ENCODE measurements at regions not wholly inside any gene's neighbourhood (a gene's known extent, or its start where the extent isn't known, plus 50 kb on each side); places are given as distances from the start of the nearest gene placed in this dataset.
"Not testable (repeated sequence)": the region's sequence is repeated elsewhere in the genome, so short reads cannot be mapped to it uniquely, and the experiment has no call there.

DNA sequence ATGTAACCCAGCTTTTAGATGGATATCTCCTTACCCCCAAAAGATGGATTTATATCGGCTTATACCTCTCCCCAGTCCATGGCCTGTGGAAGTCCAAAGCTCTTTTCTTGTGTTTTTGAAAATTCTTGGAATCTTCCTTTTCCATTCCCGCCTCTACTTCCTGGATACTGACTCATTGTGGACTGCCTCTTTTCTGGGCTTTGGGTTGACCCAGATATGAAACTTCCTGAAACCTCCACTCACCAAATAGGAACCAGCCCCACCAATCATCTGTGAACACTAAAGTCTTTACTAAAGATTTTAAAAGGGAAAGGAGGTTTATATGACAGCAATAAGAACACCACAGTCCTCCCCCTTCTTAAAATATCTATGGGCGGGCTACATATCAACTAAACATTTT lies 163.4 kb upstream of the SYN3 start:
- DNase-seq = no peak

DNA sequence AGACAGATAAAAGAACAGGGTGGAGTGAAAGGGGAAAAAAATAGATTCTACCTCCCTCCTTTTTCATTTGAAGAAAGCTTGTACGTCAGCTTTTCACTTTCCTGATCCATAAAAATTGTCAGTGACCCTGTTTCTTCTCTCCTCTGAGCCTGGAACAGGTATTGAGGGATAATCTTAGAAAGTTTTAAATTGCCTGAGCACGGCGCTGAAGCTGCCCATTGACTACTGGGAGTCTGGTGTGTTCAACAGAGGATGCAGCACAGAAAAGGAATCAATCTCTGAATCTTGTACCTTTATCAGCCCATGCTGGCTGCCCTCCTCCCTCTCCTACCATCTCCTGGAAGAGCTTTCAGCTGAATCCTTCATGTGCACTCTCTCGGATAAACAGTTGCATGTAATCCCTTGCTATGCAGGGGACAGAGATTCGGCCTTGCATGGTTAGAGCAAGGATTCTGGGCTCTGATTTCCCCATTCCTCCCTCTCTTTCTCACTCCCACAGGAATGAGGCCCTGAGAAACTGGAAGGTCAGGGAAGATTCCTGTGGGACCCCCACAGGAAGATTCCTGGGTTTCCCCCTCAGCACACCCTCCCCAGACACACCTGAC lies 162.4 kb upstream of the SYN3 start:
- no peak for DNase-seq

DNA sequence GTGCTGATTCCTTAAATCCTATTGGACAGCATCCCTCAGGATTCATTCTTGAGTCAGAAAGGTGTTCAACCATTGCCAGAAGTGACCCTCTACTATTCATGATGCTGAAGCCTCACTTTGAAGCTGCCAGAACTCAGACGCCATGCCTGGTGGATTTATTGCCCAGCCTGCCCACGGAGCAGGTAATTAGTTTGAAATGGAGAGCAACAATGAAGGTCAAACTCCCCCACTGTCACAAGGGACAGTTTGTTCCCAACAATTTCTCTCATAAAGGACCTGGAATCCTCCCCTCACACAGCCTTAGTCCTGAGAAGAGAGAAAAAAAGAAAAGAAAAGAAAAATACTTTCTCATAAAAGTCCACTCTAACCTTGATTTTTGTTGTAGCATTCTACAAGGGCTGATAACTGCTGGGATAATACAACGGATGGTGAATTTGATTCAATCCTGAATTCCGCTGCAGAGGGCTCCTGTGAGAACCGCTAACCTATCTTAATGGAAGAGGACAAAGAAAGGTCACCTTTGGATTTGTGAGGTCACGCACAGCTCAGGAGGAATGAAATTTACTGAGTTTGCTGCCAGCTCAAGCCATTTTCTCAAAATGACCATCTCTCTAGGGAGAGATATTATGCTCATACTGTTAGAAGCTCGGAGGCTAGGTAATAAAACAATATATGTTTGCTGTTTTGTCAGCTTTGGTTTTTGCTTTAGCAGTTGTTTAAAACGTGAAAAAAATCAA lies 161.6 kb upstream of the SYN3 start:
- DNase-seq = no peak

DNA sequence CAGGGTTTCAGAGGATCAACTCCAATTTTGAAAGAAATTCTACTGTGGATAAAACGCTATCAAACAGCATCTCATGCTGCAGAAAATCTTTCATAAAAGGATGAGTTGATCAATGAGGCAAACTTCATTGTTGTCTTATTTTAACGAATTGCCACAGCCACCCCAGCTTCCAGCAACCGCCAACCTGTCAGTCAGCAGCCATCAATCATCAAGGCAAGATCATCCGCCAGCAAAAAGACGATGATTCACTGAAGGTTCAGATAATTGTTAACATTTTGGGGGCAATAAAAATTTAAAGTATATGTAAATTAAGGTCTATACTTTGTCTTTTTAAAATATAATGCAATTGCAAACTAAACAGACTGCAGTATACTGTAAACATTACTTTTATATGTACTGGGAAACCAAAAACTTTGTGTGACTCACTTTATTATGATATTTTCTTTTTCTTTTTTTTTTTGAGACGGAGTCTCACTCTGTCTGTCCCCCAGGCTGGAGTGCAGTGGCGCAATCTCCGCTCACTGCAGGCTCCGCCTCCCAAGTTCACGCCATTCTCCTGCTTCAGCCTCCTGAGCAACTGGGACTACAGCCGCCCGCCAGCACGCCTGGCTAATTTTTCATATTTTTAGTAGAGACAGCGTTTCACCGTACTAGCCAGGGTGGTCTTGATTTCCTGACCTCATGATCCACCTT lies 155.3 kb upstream of the SYN3 start:
- no peak for DNase-seq

DNA sequence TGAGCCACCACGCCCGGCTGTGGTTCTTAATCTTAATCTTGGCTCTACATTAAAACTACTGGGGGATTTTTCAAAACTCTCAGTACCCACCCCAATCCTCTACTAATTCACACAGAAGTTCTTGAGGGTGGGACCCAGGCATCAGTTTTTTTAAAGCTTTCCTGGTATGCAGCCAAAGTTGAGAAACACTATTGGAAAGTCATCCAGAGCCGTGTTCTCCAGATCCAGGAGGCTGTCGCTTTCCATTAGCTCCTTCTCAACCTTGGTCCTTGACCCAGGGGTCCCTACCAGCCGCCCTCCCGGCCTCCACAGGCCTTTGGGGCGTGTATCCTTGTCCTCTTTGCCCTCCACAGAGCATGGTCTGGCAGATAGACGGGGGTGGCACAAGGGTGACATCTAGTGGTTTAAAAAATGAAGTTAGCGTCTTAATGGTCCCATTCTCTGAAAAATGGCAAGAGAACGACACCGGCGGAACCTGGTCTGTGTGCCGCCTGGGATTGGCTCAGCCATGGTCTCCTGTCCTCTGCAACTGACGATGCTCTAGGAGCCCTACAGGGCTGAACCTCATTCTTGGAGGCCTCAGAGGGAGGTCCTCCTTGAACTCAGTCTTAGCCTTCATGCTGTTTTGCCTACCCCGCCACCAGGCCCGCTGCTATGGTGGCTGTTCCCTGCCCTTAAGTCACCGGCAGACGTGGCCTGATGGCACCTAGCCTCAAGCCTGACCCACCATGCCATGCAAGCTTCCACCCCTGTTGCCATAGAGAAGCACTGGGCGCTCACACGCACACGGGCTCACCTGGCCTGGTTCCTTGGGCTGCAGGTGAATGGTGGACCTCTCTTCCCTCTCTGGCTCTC lies 152.0 kb upstream of the SYN3 start:
- peak in 7 of 51 donors; percentile 1 to 23 (median 11) for DNase-seq

DNA sequence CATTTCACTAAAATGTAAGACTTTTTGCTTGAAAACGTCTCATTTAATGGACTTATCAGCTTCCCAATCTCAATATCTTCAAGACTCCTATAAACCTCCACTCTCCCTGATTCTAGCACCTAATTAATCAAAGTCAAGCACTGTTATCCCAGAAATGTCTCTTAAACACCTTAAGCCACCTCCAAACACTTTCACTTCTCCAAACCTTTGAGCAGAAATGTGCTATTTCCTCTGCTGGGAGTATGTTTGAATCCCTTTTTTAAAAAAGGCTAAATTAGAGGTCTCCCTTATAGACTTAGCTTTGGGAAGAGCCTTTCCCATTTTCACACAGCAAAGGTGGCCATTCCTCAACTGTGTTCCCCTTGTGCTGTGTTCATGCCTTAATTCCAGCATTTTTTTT lies 146.2 kb upstream of the SYN3 start:
- no peak for DNase-seq

DNA sequence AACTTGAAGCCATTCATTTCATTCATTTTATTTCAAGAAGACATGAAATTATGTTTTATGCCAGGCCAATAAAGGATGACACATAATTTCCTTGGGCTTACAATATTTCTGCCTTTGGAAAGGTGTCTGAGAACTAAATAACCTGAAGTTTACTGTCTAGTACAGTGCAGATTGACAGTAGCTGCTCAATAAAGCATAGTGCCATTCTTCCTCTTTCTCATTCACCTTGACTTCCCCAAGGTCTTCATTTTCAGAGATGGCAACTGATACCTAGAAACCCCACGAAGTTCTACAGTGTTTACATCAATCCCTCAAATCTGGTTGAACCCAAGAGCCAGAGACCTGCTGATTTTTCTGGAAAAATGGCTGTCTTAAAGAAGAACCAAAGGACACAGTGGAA lies 144.3 kb upstream of the SYN3 start:
- DNase-seq = no peak

DNA sequence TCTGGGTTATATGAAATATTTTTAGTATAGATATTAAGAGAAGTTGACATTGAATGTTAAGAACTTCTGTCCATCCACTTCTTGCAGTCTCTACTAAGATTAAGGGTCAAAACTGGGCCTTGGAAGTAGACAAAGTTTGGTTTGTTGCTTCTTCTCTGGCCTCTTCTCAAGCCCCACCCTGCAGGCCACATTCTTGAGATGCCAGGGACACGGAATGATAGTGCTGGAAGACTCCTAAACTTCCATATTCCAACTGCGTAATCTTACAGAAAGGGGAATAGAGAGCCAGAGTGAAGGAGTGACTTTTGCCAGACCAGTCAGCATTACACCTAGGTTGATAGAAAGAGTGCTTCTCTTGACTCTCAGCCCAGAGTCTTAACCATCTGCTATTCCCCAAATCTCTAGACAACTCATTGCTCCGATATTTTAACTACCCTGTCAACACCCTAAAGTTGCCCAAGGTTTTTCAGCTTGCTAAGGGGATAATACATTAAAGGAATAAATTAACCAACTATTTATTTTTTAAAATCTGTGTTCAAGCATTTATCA lies 136.4 kb upstream of the SYN3 start:
- no peak for DNase-seq

DNA sequence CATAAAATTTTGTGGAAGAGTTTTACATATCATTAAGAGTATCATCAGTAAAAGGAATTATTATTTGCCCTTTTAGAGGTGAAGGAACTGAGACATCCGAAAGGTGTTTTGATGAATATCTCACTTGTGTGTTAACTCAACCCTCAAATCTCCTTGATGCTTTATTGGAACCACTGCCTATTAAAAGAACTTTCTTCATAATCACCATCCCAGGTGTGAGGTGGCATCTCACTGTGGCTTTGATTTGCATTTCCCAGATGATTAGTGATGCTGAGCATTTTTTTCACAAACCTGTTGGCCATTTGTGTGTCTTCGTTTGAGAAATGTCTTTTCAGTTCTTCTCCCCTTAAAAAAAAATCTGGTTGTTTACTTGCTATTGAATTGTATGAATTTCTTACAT lies 134.0 kb upstream of the SYN3 start:
- DNase-seq = no peak

DNA sequence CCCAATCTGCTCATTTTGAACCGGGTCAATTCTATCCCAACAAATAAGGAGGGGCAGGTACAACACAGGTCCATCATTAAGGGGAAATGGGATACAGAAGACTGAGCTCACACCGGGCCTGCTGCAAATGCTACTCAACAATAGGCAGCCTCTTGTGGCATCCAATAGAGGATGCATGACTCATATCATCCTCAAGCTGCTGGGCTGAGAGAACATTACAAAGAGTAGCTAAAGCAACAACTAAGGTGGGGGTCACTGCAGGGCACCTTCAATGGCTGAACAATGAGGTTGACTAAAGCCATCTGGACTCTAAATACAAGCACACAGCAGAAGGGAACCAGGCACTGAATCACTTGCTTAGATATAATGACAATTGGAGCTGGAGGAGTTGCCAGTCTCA lies 130.1 kb upstream of the SYN3 start:
- no peak for DNase-seq

DNA sequence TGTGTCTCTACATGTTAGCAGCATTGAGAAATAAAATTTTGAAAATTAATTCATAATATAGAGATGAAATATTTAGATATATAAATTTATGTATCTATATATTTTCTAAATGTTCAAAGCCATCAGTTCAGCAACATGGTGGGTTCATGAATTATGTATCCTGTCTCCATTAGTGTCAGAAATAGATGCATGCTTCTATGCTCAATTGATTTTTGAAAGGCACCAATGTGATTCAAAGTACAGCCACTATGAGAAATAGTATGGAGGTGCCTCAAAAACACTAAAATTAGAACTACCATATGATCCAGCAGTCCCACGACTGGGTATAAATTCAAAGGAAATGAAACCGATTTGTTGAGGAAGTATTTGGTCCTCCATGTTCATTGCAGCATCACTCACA lies 128.6 kb upstream of the SYN3 start:
- no peak for DNase-seq

DNA sequence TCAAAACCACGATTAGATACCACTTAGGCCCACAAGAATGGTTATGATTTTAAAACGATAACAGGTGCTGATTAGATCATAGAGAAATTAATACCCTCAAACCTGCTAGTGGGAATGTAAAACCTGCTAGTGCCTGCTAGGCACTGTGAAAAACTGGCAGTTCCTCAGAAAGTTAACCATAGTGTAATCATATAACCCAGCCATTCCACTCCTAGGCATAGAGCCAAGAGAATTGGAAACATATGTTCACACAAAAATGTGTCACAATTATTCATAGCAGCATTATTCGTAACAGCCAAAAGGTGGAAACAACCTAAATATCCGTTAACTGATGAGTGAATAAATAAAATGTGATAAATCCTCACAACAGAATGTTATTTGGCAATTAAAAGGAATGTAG lies 122.2 kb upstream of the SYN3 start:
- no peak for DNase-seq

DNA sequence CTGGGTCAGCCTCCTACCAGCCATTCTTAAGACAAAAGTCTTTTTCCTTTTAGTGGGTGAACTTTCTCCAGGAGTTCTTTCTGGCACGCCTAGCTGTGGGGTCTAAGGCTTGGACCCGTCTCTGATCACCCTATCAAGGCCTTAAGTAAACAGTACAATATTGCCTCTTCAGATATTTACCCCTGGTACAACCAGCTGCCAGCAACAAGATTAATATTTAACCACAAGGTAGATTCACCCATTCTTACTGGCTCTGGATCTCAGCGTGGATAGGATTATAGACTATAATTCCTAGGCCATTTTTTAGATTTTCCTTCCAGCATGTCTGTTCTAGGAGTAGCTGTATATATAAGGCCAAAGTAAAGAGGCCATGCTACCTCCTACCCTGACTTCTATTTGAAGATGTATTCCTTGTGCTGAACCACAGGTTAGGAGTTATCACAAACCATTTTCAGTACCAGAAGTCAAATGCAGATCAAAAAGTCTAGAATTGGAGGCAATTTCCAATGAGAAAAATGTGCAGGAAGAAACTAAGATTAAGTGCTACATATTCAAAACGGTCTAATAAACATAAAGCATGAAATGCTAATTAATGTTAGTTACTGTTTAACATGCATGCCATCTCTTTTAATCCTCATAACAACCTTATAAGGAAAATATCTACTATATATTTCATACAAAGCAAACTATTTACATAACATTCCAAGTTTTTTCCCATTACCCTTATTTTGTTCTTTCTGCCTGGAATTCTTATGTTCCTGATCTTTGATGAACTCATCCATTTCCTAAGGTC lies 110.0 kb upstream of the SYN3 start:
- DNase-seq = no peak

DNA sequence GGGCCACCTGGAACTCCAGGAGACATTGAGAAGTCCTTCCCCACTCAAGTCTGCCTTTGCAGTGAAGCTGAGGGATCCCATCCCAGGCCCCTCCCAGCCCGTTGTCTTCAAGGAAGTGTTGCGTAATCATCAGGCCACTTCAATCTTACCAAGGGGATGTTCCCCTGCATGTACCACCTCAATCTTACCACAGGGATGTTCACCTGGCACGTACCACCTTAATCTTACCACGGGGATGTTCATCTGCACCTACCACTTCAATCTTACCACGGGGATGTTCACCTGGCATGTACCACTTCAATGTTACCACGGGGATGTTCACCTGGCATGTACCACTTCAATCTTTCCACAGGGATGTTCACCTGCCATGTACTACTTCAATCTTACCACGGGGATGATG lies 108.0 kb upstream of the SYN3 start:
- no peak for DNase-seq

DNA sequence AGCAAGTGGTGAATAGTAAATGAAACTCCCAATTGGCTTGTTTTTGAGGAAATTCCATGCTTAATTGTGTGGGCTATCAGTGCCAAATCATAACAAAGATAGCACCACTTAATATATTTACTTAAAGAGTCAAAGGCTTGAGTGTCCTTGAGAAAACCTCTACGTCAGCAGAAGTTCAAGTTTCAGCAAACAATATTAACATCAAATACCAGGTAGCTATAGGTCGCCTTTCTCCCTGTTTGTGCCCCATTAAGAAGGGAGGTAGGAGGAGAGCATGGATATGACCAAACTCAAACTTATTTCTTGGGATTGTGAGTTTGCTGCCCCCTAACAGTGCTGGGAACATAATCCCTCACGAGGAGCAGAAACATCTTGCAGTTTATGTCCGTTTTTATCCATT lies 105.6 kb upstream of the SYN3 start:
- DNase-seq = no peak

DNA sequence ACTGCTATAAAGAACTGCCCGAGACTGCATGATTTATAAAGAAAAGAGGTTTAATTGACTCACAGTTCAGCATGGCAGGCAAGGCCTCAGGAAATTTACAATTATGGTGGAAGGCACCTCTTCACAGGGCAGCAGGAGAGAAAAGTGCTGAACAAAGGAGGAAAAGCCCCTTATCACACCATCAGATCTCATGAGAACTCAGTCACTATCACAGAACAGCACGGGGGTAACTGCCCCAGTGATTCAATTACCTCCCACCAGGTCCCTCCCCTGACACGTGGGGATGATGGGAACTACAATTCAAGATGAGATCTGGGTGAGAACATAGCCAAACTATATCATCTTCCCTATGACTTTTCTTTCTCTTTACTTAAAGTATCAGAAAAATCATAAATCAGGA lies 104.0 kb upstream of the SYN3 start:
- no peak for DNase-seq

DNA sequence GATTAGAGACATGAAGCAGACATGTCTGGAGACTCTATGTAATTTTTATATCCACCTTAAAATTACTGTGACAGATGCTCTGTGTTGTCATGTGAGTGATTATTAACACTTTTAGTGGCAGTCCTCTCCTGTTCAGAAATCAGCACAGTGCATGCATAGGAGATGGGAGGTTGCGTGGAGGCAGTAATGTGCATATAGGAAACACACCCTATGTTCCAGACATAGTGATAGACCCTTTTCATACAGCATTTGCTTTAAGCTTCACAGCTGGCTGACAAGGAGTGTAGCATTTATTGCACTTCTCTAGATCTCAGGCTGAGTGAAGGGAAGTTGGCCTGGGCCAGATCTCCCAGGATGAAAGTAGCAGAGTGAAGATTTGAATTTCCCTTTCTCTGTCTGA lies 102.3 kb upstream of the SYN3 start:
- DNase-seq = no peak

DNA sequence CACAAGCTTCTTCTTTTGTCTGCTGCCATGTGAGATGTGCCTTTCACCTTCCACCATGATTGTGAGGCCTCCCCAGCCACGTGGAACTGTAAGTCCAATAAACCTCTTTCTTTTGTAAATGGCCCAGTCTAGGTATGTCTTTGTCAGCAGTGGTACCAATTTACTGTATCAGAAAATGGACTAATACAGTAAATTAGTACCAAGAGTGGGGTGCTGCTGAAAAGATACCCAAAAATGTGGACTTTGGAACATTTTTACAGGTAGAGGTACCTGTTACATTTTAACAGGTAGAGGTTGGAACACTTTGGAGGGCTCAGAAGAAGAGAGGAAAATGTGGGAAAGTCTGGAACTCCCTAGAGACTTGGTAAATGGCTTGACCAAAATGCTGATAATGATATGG lies 96.8 kb upstream of the SYN3 start:
- DNase-seq = not testable (repeated sequence)

DNA sequence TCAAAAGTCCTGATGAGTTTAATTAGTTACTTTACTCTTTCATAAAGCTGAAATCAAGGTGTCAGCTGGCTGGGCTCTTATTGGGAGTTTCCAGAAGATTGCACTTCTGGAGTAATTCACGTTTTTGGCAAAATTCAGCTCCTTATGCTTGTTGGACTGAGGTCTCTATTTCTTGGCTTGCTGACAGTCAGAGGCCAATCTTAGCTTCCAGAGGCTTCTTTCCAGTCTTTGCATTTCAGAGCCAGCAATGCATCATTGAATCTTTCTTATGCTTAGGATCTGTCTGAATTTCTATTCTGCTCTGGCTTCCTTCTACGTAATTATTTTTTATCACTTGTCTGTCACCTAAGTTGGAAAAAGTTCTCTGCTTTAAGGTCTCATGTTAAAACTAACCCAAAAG lies 91.4 kb upstream of the SYN3 start:
- DNase-seq = no peak

DNA sequence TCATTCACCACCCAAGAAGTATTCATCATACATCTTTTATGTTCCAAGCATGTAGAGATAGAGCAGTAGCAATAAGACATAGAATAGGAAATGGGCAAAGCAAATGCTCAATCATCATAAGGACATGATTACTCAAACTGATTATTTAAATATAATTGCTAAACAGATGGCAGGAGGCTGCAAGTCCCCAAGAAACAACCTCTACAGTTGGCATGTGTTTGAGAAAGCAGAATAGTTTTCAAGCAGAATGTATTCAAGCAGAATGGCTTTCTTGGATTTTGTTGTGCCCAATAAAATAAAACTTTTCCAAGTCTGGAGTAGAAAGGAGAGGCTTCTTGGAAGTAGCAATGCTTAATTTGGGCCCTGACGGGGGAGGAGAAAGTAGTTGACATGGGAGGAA lies 86.5 kb upstream of the SYN3 start:
- DNase-seq = no peak

Data from hypothalamus (tissue), 51 donors.